Panc1 (cell line): ENCODE measurements at regions not wholly inside any gene's neighbourhood (a gene's known extent, or its start where the extent isn't known, plus 50 kb on each side); places are given as distances from the start of the nearest gene placed in this dataset.

Experiments used
- ATAC-seq: fragments of 200-7000 bp; cut with Tn5 transposase; 2 replicates; pipeline ENCODE4 v1.9.1; 2020; ENCODE audit warnings: mild to moderate bottlenecking, moderate library complexity
- BruUV-seq: library from RNA; stranded (reverse); fragments of 400-500 nt; replicated peaks from 2 replicates; lab custom pipeline; 2021; lab: Mats Ljungman, UMichigan
- CTCF ChIA-PET: fragments of 300-600 bp; sonication (Branson Sonifier 250); formaldehyde crosslinking; loops from one replicate; lab custom pipeline; 2022; ENCODE audit warnings: antibody characterized with exemption; lab: Charles Lee
- POLR2A ChIA-PET: fragments of 300-600 bp; sonication (Branson Sonifier 250); formaldehyde crosslinking; loops from one replicate; lab custom pipeline; 2022; ENCODE audit warnings: antibody characterized with exemption; lab: Charles Lee
- DNase-seq: peaks from one replicate; pipeline ENCODE4 v3.0.0-alpha.2; 2010; ENCODE audit warnings: low read depth, low spot score
- H3K27ac ChIP-seq: 2 replicates; pipeline ENCODE4 v1.5.1; 2011; ENCODE audit warnings: mild to moderate bottlenecking, low read length, inconsistent platforms
- H3K27me3 ChIP-seq: fragments of 200-500 bp; sonication (Bioruptor generic); 2 replicates; pipeline ENCODE4 v1.6.0; 2014; ENCODE audit warnings: low read length, inconsistent platforms; ENCODE audit not compliant: control insufficient read depth, insufficient read depth
- H3K36me3 ChIP-seq: fragments of 200-500 bp; sonication (Bioruptor generic); 2 replicates; pipeline ENCODE4 v1.5.1; 2014; ENCODE audit warnings: inconsistent platforms, mild to moderate bottlenecking, low read length, moderate library complexity; ENCODE audit not compliant: control insufficient read depth, insufficient read depth
- H3K4me1 ChIP-seq: 2 replicates; pipeline ENCODE4 v1.5.1; 2011; ENCODE audit warnings: inconsistent platforms, mild to moderate bottlenecking, low read length, moderate library complexity; ENCODE audit not compliant: control insufficient read depth, insufficient read depth
- H3K4me3 ChIP-seq, 2 experiments: 2 replicates each; pipeline ENCODE4 v1.5.1; 2011 to 2012; ENCODE audit warnings: low read depth in 2 of 2, low read length in 2 of 2, mild to moderate bottlenecking in 2 of 2, inconsistent platforms in 1 of 2, moderate library complexity in 1 of 2
- H3K9me3 ChIP-seq: fragments of 200-500 bp; sonication (Bioruptor generic); 2 replicates; pipeline ENCODE4 v1.5.1; 2014; ENCODE audit warnings: low read depth, mild to moderate bottlenecking, inconsistent platforms, low read length, moderate library complexity; ENCODE audit not compliant: control insufficient read depth, insufficient read depth
- CTCF ChIP-seq: fragments of 450-650 bp; IDR thresholded peaks from 2 replicates; pipeline ENCODE4 v1.5.1; 2017; ENCODE audit warnings: mild to moderate bottlenecking
- POLR2AphosphoS5 ChIP-seq: IDR thresholded peaks from 2 replicates; pipeline ENCODE4 v1.6.1; 2012; ENCODE audit warnings: mild to moderate bottlenecking, low read depth, low read length, moderate library complexity
- REST ChIP-seq, 2 experiments: IDR thresholded peaks; 2 replicates each; pipeline ENCODE4 v1.6.1; 2011 to 2012; ENCODE audit warnings: low read depth in 2 of 2, control low read depth in 1 of 2, low read length in 1 of 2, mild to moderate bottlenecking in 1 of 2, moderate library complexity in 1 of 2; ENCODE audit not compliant: insufficient read depth in 1 of 2
- SIN3A ChIP-seq: IDR thresholded peaks from 2 replicates; pipeline ENCODE4 v1.6.1; 2012; ENCODE audit warnings: low read depth, mild to moderate bottlenecking, low read length, moderate library complexity, borderline replicate concordance; ENCODE audit not compliant: insufficient read depth
- TCF7L2 ChIP-seq: IDR thresholded peaks from 2 replicates; pipeline ENCODE4 v1.6.1; 2011; ENCODE audit warnings: mild to moderate bottlenecking, low read depth, low read length, inconsistent platforms
- in situ Hi-C: cut with HindIII; loops from 2 replicates; pipeline ENCODE4 v1.10.0; 2016; ENCODE audit warnings: low sequenced_read_pairs, low pct_unique_long_range_greater_than_20kb
- intact Hi-C: fragments of 100-400 bp; cut with micrococcal nuclease; formaldehyde crosslinking; loops from one replicate; pipeline ENCODE4 v1.10.0; 2022; ENCODE audit not compliant: unreplicated experiment

GRCh38 chr6:167768471-167769215, 58.1 kb upstream of the AFDN start:
- in situ Hi-C loops: no loop called here
- DNase-seq (no peak), ATAC-seq (no peak)
- Histone ChIP-seq H3K4me1 (peaks cover 2% of the 10 kb centered on the region; the same call in 1 of the 2 replicates), H3K36me3 (no peaks in the 10 kb centered on the region), H3K4me3 (no peak overlapping the region), H3K9me3 (no peaks in the 10 kb centered on the region), H3K27me3 (no peaks in the 10 kb centered on the region), H3K27ac (no peak overlapping the region)
- CTCF ChIA-PET: no interaction called here
- POLR2A ChIA-PET: no interaction called here
- intact Hi-C loops: no loop called here
- no TSS peak for BruUV-seq
- TF ChIP-seq CTCF (no peak), POLR2AphosphoS5 (no peak), TCF7L2 (no peak), REST (IDR thresholded peaks at IDR 0.05; ENCODE audit: insufficient read depth in 1 of 2, low read depth in 2 of 2, low read length in 1 of 2) (no peak), SIN3A (no peak)

- H3K4me1 ChIP-seq: peaks cover 2% of the 10 kb centered on the region; the same call in 1 of the 2 replicates
- BruUV-seq: no TSS peak
- no peaks in the 10 kb centered on the region for H3K9me3 ChIP-seq
- TF ChIP-seq POLR2AphosphoS5 (no peak), REST (IDR thresholded peaks at IDR 0.05; ENCODE audit: insufficient read depth in 1 of 2, low read depth in 2 of 2, low read length in 1 of 2) (no peak), TCF7L2 (no peak), SIN3A (no peak), CTCF (no peak)
- H3K27me3 ChIP-seq: no peaks in the 10 kb centered on the region
- intact Hi-C loops (no loop called here), in situ Hi-C loops (no loop called here)
- ATAC-seq (no peak), DNase-seq (no peak)
- ChIA-PET POLR2A (no interaction called here), CTCF (interaction anchor here (0.5 kb wide), 1 partner anchor 87 kb away, joined by 4 read pairs; no protein-coding TSS in a partner anchor)
- no peak overlapping the region for H3K27ac ChIP-seq
- H3K4me3 ChIP-seq: no peak overlapping the region
- no peaks in the 10 kb centered on the region for H3K36me3 ChIP-seq
Observed at GRCh38 chr6:167769408-167770190, 57.1 kb upstream of the AFDN start.
